ENCODE measurements at regions not wholly inside any gene's neighbourhood (a gene's known extent, or its start where the extent isn't known, plus 50 kb on each side); places are given as distances from the start of the nearest gene placed in this dataset.
A peak's percentile ranks its signal among the peaks of the same experiment; 100 is the strongest.

- no peak overlapping the region for H3K27ac ChIP-seq
- no peak for TF ChIP-seq CTCF (conservative IDR thresholded peaks at IDR 0.05)
Observed at GRCh38 chr20:39216195-39216594, 254.1 kb downstream of the DHX35 start.

GRCh38 chr20:39214828-39215227, 252.7 kb downstream of the DHX35 start:
- H3K27ac ChIP-seq = no peak overlapping the region
- 0 out of 2 replicates have a peak, but pooled peaks have one; percentile 11 for TF ChIP-seq CTCF (conservative IDR thresholded peaks at IDR 0.05)

- no peak overlapping the region for H3K27ac ChIP-seq
- no peak for TF ChIP-seq CTCF (conservative IDR thresholded peaks at IDR 0.05)
Observed at GRCh38 chr20:39213476-39214145, 251.5 kb downstream of the DHX35 start.

GRCh38 chr20:39211060-39211748, 249.1 kb downstream of the DHX35 start:
- no peak for TF ChIP-seq CTCF (conservative IDR thresholded peaks at IDR 0.05)
- H3K27ac ChIP-seq = no peak overlapping the region

GRCh38 chr20:39210341-39211036, 248.3 kb downstream of the DHX35 start:
- TF ChIP-seq CTCF (conservative IDR thresholded peaks at IDR 0.05) = no peak
- no peak overlapping the region for H3K27ac ChIP-seq

GRCh38 chr20:39206899-39207564, 244.9 kb downstream of the DHX35 start:
- no peak overlapping the region for H3K27ac ChIP-seq
- no peak for TF ChIP-seq CTCF (conservative IDR thresholded peaks at IDR 0.05)

GRCh38 chr20:39195582-39196021, 233.5 kb downstream of the DHX35 start:
- H3K27ac ChIP-seq = no peak overlapping the region
- no peak for TF ChIP-seq CTCF (conservative IDR thresholded peaks at IDR 0.05)

Data from VCaP (cell line).